Astrocyte (in vitro differentiated cells and primary cell): ENCODE measurements at regions not wholly inside any gene's neighbourhood (a gene's known extent, or its start where the extent isn't known, plus 50 kb on each side); places are given as distances from the start of the nearest gene placed in this dataset.

ENCODE experiments used
- DNase-seq: peaks from one replicate; pipeline ENCODE4 v3.0.0-alpha.2; 2010; ENCODE audit warnings: low read depth
- FAIRE-seq: peaks from 2 replicates; lab custom pipeline; 2011; peaks lifted over from hg19 to GRCh38; lab: Jason Lieb, UNC
- H2AFZ ChIP-seq: 2 replicates; pipeline ENCODE4 v1.6.0; 2012; ENCODE audit warnings: low read depth, low read length, inconsistent platforms
- H3K27ac ChIP-seq: 2 replicates; pipeline ENCODE4 v1.5.1; 2011; ENCODE audit warnings: low read depth, low read length, inconsistent platforms
- H3K27me3 ChIP-seq: 2 replicates; pipeline ENCODE4 v1.6.0; 2011; ENCODE audit warnings: low read length, inconsistent platforms; ENCODE audit not compliant: insufficient read depth
- H3K36me3 ChIP-seq: 2 replicates; pipeline ENCODE4 v1.5.1; 2011; ENCODE audit warnings: low read length, inconsistent platforms; ENCODE audit not compliant: insufficient read depth
- H3K4me1 ChIP-seq: 2 replicates; pipeline ENCODE4 v1.5.1; 2011; ENCODE audit warnings: low read length, inconsistent platforms; ENCODE audit not compliant: insufficient read depth
- H3K4me2 ChIP-seq: 2 replicates; pipeline ENCODE4 v1.6.0; 2012; ENCODE audit warnings: low read length, inconsistent platforms
- H3K4me3 ChIP-seq: 2 replicates; pipeline ENCODE4 v1.5.1; 2011; ENCODE audit warnings: low read depth, mild to moderate bottlenecking, low read length, inconsistent platforms; ENCODE audit not compliant: insufficient read depth
- H3K79me2 ChIP-seq: 2 replicates; pipeline ENCODE4 v1.6.0; 2012; ENCODE audit warnings: mild to moderate bottlenecking, low read length, inconsistent platforms; ENCODE audit not compliant: insufficient read depth
- H3K9ac ChIP-seq: 2 replicates; pipeline ENCODE4 v1.6.0; 2012; ENCODE audit warnings: mild to moderate bottlenecking, low read length, inconsistent platforms
- H3K9me3 ChIP-seq: 2 replicates; pipeline ENCODE4 v1.5.1; 2012; ENCODE audit warnings: low read depth, mild to moderate bottlenecking, low read length, inconsistent platforms; ENCODE audit not compliant: insufficient read depth
- H4K20me1 ChIP-seq: 2 replicates; pipeline ENCODE4 v1.6.0; 2012; ENCODE audit warnings: low read length, inconsistent platforms; ENCODE audit not compliant: insufficient read depth
- H3K27ac Mint-ChIP-seq: one replicate; pipeline ENCODE4 v1.8.0; 2021; ENCODE audit warnings: mild to moderate bottlenecking, mixed read lengths; ENCODE audit not compliant: unreplicated experiment
- H3K27me3 Mint-ChIP-seq: one replicate; pipeline ENCODE4 v1.8.0; 2021; ENCODE audit warnings: low read depth, mixed read lengths; ENCODE audit not compliant: unreplicated experiment
- H3K36me3 Mint-ChIP-seq: one replicate; pipeline ENCODE4 v1.8.0; 2021; ENCODE audit warnings: low read depth, mixed read lengths; ENCODE audit not compliant: unreplicated experiment
- H3K4me1 Mint-ChIP-seq: one replicate; pipeline ENCODE4 v1.8.0; 2021; ENCODE audit warnings: low read depth, mixed read lengths; ENCODE audit not compliant: unreplicated experiment
- H3K4me3 Mint-ChIP-seq: one replicate; pipeline ENCODE4 v1.8.0; 2021; ENCODE audit warnings: mild to moderate bottlenecking, moderate library complexity, mixed read lengths; ENCODE audit not compliant: unreplicated experiment
- H3K9me3 Mint-ChIP-seq: one replicate; pipeline ENCODE4 v1.8.0; 2021; ENCODE audit warnings: mild to moderate bottlenecking, mixed read lengths; ENCODE audit not compliant: unreplicated experiment
- EZH2 ChIP-seq: IDR thresholded peaks from 2 replicates; pipeline ENCODE4 v1.6.1; 2012; ENCODE audit warnings: mild to moderate bottlenecking, low read length, inconsistent platforms; ENCODE audit not compliant: insufficient read depth
- TF ChIP-seq, protein P1 (sequence below): IDR thresholded peaks from 2 replicates; pipeline ENCODE4 v1.5.1; 2011; ENCODE audit warnings: low read depth, mild to moderate bottlenecking, inconsistent platforms, low read length, moderate library complexity; ENCODE audit not compliant: insufficient read depth

DNA sequence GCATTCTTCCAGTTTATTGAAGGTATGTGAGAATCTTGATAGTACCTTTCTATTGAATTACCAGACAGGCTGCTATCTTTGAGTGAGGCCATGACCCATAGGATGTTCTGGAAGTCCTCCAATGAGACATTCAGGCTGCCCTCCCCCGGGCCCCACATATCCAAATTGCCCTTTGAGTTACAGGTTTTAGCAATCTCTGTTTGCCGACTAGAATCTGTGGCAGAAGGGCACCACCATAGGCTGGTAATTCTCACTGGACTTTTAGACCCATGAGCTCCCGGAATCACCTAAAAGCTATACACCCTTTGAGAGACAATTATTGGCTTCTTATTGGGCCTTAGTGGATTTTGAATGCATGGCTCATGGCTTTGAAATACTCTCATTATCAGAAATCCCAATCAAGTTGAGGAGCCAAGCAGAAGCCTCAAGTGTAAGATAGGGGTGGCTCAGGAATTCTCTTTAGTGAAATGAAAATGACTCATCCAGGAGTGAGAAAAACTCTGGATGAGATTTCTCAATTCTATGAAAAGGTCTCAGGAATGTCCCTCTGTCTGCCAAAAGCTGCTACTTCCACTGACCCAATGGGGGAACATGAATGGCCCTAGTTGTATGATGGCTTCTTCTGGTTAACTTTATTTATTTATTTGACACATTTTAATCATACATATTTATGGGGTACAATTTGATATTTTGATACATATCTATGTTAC, 172.1 kb upstream of the CSNK1A1L start:
- FAIRE-seq = no peak
- no peak overlapping the region for H3K9ac ChIP-seq
- no peak overlapping the region for H3K4me3 Mint-ChIP-seq
- no peak overlapping the region for H3K27ac ChIP-seq
- H3K27ac Mint-ChIP-seq = no peak overlapping the region
- H3K27me3 ChIP-seq = no peaks in the 10 kb centered on the region
- H3K4me1 Mint-ChIP-seq = peaks cover 2% of the 10 kb centered on the region
- no peaks in the 10 kb centered on the region for H3K79me2 ChIP-seq
- H4K20me1 ChIP-seq = no peaks in the 10 kb centered on the region
- no peaks in the 10 kb centered on the region for H3K4me1 ChIP-seq
- no peak overlapping the region for H2AFZ ChIP-seq
- peak; percentile 71 for DNase-seq
- H3K27me3 Mint-ChIP-seq = no peaks in the 10 kb centered on the region
- no peak overlapping the region for H3K4me2 ChIP-seq
- H3K36me3 Mint-ChIP-seq = no peaks in the 10 kb centered on the region
- TF ChIP-seq, protein P1, sequence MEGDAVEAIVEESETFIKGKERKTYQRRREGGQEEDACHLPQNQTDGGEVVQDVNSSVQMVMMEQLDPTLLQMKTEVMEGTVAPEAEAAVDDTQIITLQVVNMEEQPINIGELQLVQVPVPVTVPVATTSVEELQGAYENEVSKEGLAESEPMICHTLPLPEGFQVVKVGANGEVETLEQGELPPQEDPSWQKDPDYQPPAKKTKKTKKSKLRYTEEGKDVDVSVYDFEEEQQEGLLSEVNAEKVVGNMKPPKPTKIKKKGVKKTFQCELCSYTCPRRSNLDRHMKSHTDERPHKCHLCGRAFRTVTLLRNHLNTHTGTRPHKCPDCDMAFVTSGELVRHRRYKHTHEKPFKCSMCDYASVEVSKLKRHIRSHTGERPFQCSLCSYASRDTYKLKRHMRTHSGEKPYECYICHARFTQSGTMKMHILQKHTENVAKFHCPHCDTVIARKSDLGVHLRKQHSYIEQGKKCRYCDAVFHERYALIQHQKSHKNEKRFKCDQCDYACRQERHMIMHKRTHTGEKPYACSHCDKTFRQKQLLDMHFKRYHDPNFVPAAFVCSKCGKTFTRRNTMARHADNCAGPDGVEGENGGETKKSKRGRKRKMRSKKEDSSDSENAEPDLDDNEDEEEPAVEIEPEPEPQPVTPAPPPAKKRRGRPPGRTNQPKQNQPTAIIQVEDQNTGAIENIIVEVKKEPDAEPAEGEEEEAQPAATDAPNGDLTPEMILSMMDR = no peak
- TF ChIP-seq EZH2 = no peak
- H3K36me3 ChIP-seq = no peaks in the 10 kb centered on the region
- H3K9me3 Mint-ChIP-seq = no peaks in the 10 kb centered on the region
- H3K4me3 ChIP-seq = no peak overlapping the region
- H3K9me3 ChIP-seq = no peaks in the 10 kb centered on the region

DNA sequence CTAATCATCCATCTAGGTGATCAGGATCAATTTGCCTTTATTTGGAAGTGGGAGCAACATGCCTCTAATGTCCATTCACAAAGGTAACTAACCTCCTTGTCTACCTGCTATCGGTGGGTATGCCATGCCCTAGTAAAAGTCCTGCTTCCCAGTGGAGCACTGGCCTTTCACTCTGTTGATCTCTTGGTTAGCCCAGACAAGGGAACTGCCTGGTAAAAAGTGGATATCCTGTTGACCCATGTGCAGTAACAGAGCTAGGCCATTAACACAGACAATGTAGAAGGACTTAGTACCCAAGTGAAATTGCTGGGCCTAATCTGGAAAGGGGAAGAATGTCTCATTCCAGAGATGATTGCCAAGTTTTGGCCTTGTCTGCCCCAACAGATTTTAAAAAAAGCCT, 171.5 kb upstream of the CSNK1A1L start:
- no peaks in the 10 kb centered on the region for H3K79me2 ChIP-seq
- H3K36me3 ChIP-seq = no peaks in the 10 kb centered on the region
- TF ChIP-seq EZH2 = no peak
- TF ChIP-seq, protein P1 = no peak
- H2AFZ ChIP-seq = no peak overlapping the region
- H4K20me1 ChIP-seq = no peaks in the 10 kb centered on the region
- no peak for FAIRE-seq
- H3K4me1 ChIP-seq = no peaks in the 10 kb centered on the region
- H3K36me3 Mint-ChIP-seq = no peaks in the 10 kb centered on the region
- no peak overlapping the region for H3K4me3 ChIP-seq
- H3K27ac Mint-ChIP-seq = no peak overlapping the region
- no peak overlapping the region for H3K4me3 Mint-ChIP-seq
- no peak overlapping the region for H3K27ac ChIP-seq
- H3K27me3 Mint-ChIP-seq = no peaks in the 10 kb centered on the region
- H3K4me2 ChIP-seq = no peak overlapping the region
- no peaks in the 10 kb centered on the region for H3K9me3 ChIP-seq
- H3K9ac ChIP-seq = no peak overlapping the region
- H3K9me3 Mint-ChIP-seq = no peaks in the 10 kb centered on the region
- H3K27me3 ChIP-seq = no peaks in the 10 kb centered on the region
- H3K4me1 Mint-ChIP-seq = peaks cover 2% of the 10 kb centered on the region
- DNase-seq = no peak
